Esophagus muscularis mucosa (tissue), 4 donors: ENCODE measurements at regions not wholly inside any gene's neighbourhood (a gene's known extent, or its start where the extent isn't known, plus 50 kb on each side); places are given as distances from the start of the nearest gene placed in this dataset.

Source experiments
- EP300 ChIP-seq: sonication (generic); formaldehyde crosslinking; IDR thresholded peaks from one replicate; pipeline ENCODE4 v1.6.1; 2017; ENCODE audit warnings: antibody characterized with exemption
- POLR2A ChIP-seq: fragments of 450-650 bp; IDR thresholded peaks from one replicate; pipeline ENCODE4 v1.6.1; 2017; ENCODE audit warnings: antibody characterized with exemption, moderate library complexity, mild to moderate bottlenecking, low read depth
- TF ChIP-seq, protein P1 (sequence below), 3 experiments: fragments of 200-600 bp in 2 of 3; fragments of 450-650 bp in 1 of 3; sonication (generic) in 2 of 3; IDR thresholded peaks; one replicate each; pipeline ENCODE4 v1.5.1; 2017 to 2019; ENCODE audit warnings: antibody characterized with exemption in 3 of 3, mild to moderate bottlenecking in 2 of 3, moderate library complexity in 1 of 3

DNA sequence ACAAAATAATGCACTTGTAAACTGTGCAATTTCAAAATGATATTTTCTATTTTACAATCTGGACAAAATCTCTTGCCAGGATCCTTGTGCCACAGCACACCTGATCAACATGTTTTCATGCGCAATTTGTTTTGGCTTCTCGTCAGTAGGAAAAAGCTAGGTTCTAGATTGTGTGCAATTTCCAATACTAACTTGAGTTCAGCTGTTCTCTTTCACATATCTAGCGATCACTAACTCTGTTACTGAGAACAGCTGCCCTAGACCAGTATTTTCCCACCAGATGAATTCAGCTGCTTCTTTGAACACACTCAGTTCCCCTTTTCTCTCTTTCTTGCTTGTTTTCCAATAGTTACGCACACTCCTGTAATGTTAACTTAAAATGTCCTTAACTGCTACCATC is 131.2 kb downstream of the MAGEB5 start:
- TF ChIP-seq, protein P1, sequence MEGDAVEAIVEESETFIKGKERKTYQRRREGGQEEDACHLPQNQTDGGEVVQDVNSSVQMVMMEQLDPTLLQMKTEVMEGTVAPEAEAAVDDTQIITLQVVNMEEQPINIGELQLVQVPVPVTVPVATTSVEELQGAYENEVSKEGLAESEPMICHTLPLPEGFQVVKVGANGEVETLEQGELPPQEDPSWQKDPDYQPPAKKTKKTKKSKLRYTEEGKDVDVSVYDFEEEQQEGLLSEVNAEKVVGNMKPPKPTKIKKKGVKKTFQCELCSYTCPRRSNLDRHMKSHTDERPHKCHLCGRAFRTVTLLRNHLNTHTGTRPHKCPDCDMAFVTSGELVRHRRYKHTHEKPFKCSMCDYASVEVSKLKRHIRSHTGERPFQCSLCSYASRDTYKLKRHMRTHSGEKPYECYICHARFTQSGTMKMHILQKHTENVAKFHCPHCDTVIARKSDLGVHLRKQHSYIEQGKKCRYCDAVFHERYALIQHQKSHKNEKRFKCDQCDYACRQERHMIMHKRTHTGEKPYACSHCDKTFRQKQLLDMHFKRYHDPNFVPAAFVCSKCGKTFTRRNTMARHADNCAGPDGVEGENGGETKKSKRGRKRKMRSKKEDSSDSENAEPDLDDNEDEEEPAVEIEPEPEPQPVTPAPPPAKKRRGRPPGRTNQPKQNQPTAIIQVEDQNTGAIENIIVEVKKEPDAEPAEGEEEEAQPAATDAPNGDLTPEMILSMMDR (IDR thresholded peaks at IDR 0.05): no peak
- TF ChIP-seq EP300: no peak
- TF ChIP-seq POLR2A: no peak
